Panc1 (cell line): ENCODE measurements at regions not wholly inside any gene's neighbourhood (a gene's known extent, or its start where the extent isn't known, plus 50 kb on each side); places are given as distances from the start of the nearest gene placed in this dataset.
A peak's percentile ranks its signal among the peaks of the same experiment; 100 is the strongest.

Experiments
- ATAC-seq: fragments of 200-7000 bp; cut with Tn5 transposase; 2 replicates; pipeline ENCODE4 v1.9.1; 2020; ENCODE audit warnings: mild to moderate bottlenecking, moderate library complexity
- BruUV-seq: library from RNA; stranded (reverse); fragments of 400-500 nt; replicated peaks from 2 replicates; lab custom pipeline; 2021; lab: Mats Ljungman, UMichigan
- CTCF ChIA-PET: fragments of 300-600 bp; sonication (Branson Sonifier 250); formaldehyde crosslinking; loops from one replicate; lab custom pipeline; 2022; ENCODE audit warnings: antibody characterized with exemption; lab: Charles Lee
- POLR2A ChIA-PET: fragments of 300-600 bp; sonication (Branson Sonifier 250); formaldehyde crosslinking; loops from one replicate; lab custom pipeline; 2022; ENCODE audit warnings: antibody characterized with exemption; lab: Charles Lee
- DNase-seq: peaks from one replicate; pipeline ENCODE4 v3.0.0-alpha.2; 2010; ENCODE audit warnings: low read depth, low spot score
- H3K27ac ChIP-seq: 2 replicates; pipeline ENCODE4 v1.5.1; 2011; ENCODE audit warnings: mild to moderate bottlenecking, low read length, inconsistent platforms
- H3K27me3 ChIP-seq: fragments of 200-500 bp; sonication (Bioruptor generic); 2 replicates; pipeline ENCODE4 v1.6.0; 2014; ENCODE audit warnings: low read length, inconsistent platforms; ENCODE audit not compliant: control insufficient read depth, insufficient read depth
- H3K36me3 ChIP-seq: fragments of 200-500 bp; sonication (Bioruptor generic); 2 replicates; pipeline ENCODE4 v1.5.1; 2014; ENCODE audit warnings: inconsistent platforms, mild to moderate bottlenecking, low read length, moderate library complexity; ENCODE audit not compliant: control insufficient read depth, insufficient read depth
- H3K4me1 ChIP-seq: 2 replicates; pipeline ENCODE4 v1.5.1; 2011; ENCODE audit warnings: inconsistent platforms, mild to moderate bottlenecking, low read length, moderate library complexity; ENCODE audit not compliant: control insufficient read depth, insufficient read depth
- H3K4me3 ChIP-seq, 2 experiments: 2 replicates each; pipeline ENCODE4 v1.5.1; 2011 to 2012; ENCODE audit warnings: low read depth in 2 of 2, low read length in 2 of 2, mild to moderate bottlenecking in 2 of 2, inconsistent platforms in 1 of 2, moderate library complexity in 1 of 2
- H3K9me3 ChIP-seq: fragments of 200-500 bp; sonication (Bioruptor generic); 2 replicates; pipeline ENCODE4 v1.5.1; 2014; ENCODE audit warnings: low read depth, mild to moderate bottlenecking, inconsistent platforms, low read length, moderate library complexity; ENCODE audit not compliant: control insufficient read depth, insufficient read depth
- CTCF ChIP-seq: fragments of 450-650 bp; IDR thresholded peaks from 2 replicates; pipeline ENCODE4 v1.5.1; 2017; ENCODE audit warnings: mild to moderate bottlenecking
- POLR2AphosphoS5 ChIP-seq: IDR thresholded peaks from 2 replicates; pipeline ENCODE4 v1.6.1; 2012; ENCODE audit warnings: mild to moderate bottlenecking, low read depth, low read length, moderate library complexity
- SIN3A ChIP-seq: IDR thresholded peaks from 2 replicates; pipeline ENCODE4 v1.6.1; 2012; ENCODE audit warnings: low read depth, mild to moderate bottlenecking, low read length, moderate library complexity, borderline replicate concordance; ENCODE audit not compliant: insufficient read depth
- TCF7L2 ChIP-seq: IDR thresholded peaks from 2 replicates; pipeline ENCODE4 v1.6.1; 2011; ENCODE audit warnings: mild to moderate bottlenecking, low read depth, low read length, inconsistent platforms
- in situ Hi-C: cut with HindIII; loops from 2 replicates; pipeline ENCODE4 v1.10.0; 2016; ENCODE audit warnings: low sequenced_read_pairs, low pct_unique_long_range_greater_than_20kb
- intact Hi-C: fragments of 100-400 bp; cut with micrococcal nuclease; formaldehyde crosslinking; loops from one replicate; pipeline ENCODE4 v1.10.0; 2022; ENCODE audit not compliant: unreplicated experiment
- TF ChIP-seq, protein P1 (sequence below), 2 experiments: IDR thresholded peaks; 2 replicates each; pipeline ENCODE4 v1.6.1; 2011 to 2012; ENCODE audit warnings: low read depth in 2 of 2, control low read depth in 1 of 2, low read length in 1 of 2, mild to moderate bottlenecking in 1 of 2, moderate library complexity in 1 of 2; ENCODE audit not compliant: insufficient read depth in 1 of 2

- no peak for TF ChIP-seq POLR2AphosphoS5
- no peak for TF ChIP-seq CTCF
- no peak for TF ChIP-seq TCF7L2
- no peak for TF ChIP-seq SIN3A
- TF ChIP-seq, protein P1, sequence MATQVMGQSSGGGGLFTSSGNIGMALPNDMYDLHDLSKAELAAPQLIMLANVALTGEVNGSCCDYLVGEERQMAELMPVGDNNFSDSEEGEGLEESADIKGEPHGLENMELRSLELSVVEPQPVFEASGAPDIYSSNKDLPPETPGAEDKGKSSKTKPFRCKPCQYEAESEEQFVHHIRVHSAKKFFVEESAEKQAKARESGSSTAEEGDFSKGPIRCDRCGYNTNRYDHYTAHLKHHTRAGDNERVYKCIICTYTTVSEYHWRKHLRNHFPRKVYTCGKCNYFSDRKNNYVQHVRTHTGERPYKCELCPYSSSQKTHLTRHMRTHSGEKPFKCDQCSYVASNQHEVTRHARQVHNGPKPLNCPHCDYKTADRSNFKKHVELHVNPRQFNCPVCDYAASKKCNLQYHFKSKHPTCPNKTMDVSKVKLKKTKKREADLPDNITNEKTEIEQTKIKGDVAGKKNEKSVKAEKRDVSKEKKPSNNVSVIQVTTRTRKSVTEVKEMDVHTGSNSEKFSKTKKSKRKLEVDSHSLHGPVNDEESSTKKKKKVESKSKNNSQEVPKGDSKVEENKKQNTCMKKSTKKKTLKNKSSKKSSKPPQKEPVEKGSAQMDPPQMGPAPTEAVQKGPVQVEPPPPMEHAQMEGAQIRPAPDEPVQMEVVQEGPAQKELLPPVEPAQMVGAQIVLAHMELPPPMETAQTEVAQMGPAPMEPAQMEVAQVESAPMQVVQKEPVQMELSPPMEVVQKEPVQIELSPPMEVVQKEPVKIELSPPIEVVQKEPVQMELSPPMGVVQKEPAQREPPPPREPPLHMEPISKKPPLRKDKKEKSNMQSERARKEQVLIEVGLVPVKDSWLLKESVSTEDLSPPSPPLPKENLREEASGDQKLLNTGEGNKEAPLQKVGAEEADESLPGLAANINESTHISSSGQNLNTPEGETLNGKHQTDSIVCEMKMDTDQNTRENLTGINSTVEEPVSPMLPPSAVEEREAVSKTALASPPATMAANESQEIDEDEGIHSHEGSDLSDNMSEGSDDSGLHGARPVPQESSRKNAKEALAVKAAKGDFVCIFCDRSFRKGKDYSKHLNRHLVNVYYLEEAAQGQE (IDR thresholded peaks at IDR 0.05; ENCODE audit: insufficient read depth in 1 of 2, low read depth in 2 of 2, low read length in 1 of 2), result no peak
- ChIA-PET CTCF (no interaction called here), POLR2A (no interaction called here)
- in situ Hi-C loops (no loop called here), intact Hi-C loops (no loop called here)
- H3K9me3 ChIP-seq, result no peaks in the 10 kb centered on the region
- no peak overlapping the region for H3K4me3 ChIP-seq
- H3K27me3 ChIP-seq, result no peaks in the 10 kb centered on the region
- DNase-seq (no peak), ATAC-seq (no peak)
- BruUV-seq, result no TSS peak
- no peaks in the 10 kb centered on the region for H3K4me1 ChIP-seq
- no peak overlapping the region for H3K27ac ChIP-seq
- H3K36me3 ChIP-seq, result no peaks in the 10 kb centered on the region
Observed at GRCh38 chrX:39895218-39896110, 202.3 kb downstream of the BCOR start.

- H3K27ac ChIP-seq, result no peak overlapping the region
- no peak for TF ChIP-seq POLR2AphosphoS5
- TF ChIP-seq SIN3A, result no peak
- TF ChIP-seq, protein P1 (IDR thresholded peaks at IDR 0.05; ENCODE audit: insufficient read depth in 1 of 2, low read depth in 2 of 2, low read length in 1 of 2), result no peak
- TF ChIP-seq CTCF, result no peak
- TF ChIP-seq TCF7L2, result no peak
- H3K27me3 ChIP-seq, result no peaks in the 10 kb centered on the region
- CTCF ChIA-PET, result no interaction called here
- ATAC-seq, result 0 out of 2 replicates have a peak, but pooled peaks have one; percentile 53
- intact Hi-C loops, result no loop called here
- no peak for DNase-seq
- no peak overlapping the region for H3K4me3 ChIP-seq
- POLR2A ChIA-PET, result no interaction called here
- no peaks in the 10 kb centered on the region for H3K36me3 ChIP-seq
- in situ Hi-C loops, result no loop called here
- BruUV-seq, result no TSS peak
- H3K4me1 ChIP-seq, result no peaks in the 10 kb centered on the region
- H3K9me3 ChIP-seq, result no peaks in the 10 kb centered on the region
Observed at GRCh38 chrX:39896951-39897740, 200.6 kb downstream of the BCOR start.
